ENCODE measurements at regions not wholly inside any gene's neighbourhood (a gene's known extent, or its start where the extent isn't known, plus 50 kb on each side); places are given as distances from the start of the nearest gene placed in this dataset.

GRCh38 chr7:27346531-27347275, 104.1 kb downstream of the EVX1 start:
- H3K4me1 Mint-ChIP-seq (ENCODE audit: unreplicated experiment): peaks cover 3% of the 10 kb centered on the region
- no peaks in the 10 kb centered on the region for H3K36me3 Mint-ChIP-seq (ENCODE audit: low read depth, unreplicated experiment)
- H3K9me3 Mint-ChIP-seq (ENCODE audit: unreplicated experiment): no peaks in the 10 kb centered on the region
- DNase-seq (ENCODE audit: low spot score): no peak
- H3K27ac Mint-ChIP-seq (ENCODE audit: unreplicated experiment): no peak overlapping the region
- TF ChIP-seq CTCF (IDR thresholded peaks at IDR 0.05; ENCODE audit: unreplicated experiment): no peak
- no peak overlapping the region for H3K4me3 Mint-ChIP-seq (ENCODE audit: unreplicated experiment)
- no peaks in the 10 kb centered on the region for H3K27me3 Mint-ChIP-seq (ENCODE audit: unreplicated experiment)

- Mint-ChIP-seq H3K27me3 (ENCODE audit: unreplicated experiment) (no peaks in the 10 kb centered on the region), H3K9me3 (ENCODE audit: unreplicated experiment) (no peaks in the 10 kb centered on the region), H3K4me3 (ENCODE audit: unreplicated experiment) (no peak overlapping the region), H3K36me3 (ENCODE audit: low read depth, unreplicated experiment) (no peaks in the 10 kb centered on the region), H3K4me1 (ENCODE audit: unreplicated experiment) (peaks cover 2% of the 10 kb centered on the region), H3K27ac (ENCODE audit: unreplicated experiment) (no peak overlapping the region)
- no peak for DNase-seq (ENCODE audit: low spot score)
- no peak for TF ChIP-seq CTCF (IDR thresholded peaks at IDR 0.05; ENCODE audit: unreplicated experiment)
Observed at GRCh38 chr7:27347276-27347640, 104.7 kb downstream of the EVX1 start.

- no peak for TF ChIP-seq CTCF (IDR thresholded peaks at IDR 0.05; ENCODE audit: unreplicated experiment)
- no peaks in the 10 kb centered on the region for H3K4me1 Mint-ChIP-seq (ENCODE audit: unreplicated experiment)
Observed at GRCh38 chr7:27349621-27350020, 107.0 kb downstream of the EVX1 start.

GRCh38 chr7:27351137-27351536, 108.5 kb downstream of the EVX1 start:
- Mint-ChIP-seq H3K9me3 (ENCODE audit: unreplicated experiment) (no peaks in the 10 kb centered on the region), H3K27ac (ENCODE audit: unreplicated experiment) (no peak overlapping the region), H3K4me1 (ENCODE audit: unreplicated experiment) (no peaks in the 10 kb centered on the region), H3K27me3 (ENCODE audit: unreplicated experiment) (no peaks in the 10 kb centered on the region), H3K4me3 (ENCODE audit: unreplicated experiment) (no peak overlapping the region), H3K36me3 (ENCODE audit: low read depth, unreplicated experiment) (no peaks in the 10 kb centered on the region)
- DNase-seq (ENCODE audit: low spot score): no peak
- TF ChIP-seq CTCF (IDR thresholded peaks at IDR 0.05; ENCODE audit: unreplicated experiment): no peak

More at GRCh38 chr7:27349621-27350020, 107.0 kb downstream of the EVX1 start:
- no peaks in the 10 kb centered on the region for H3K9me3 Mint-ChIP-seq (ENCODE audit: unreplicated experiment)
- no peak for DNase-seq (ENCODE audit: low spot score)
- H3K4me3 Mint-ChIP-seq (ENCODE audit: unreplicated experiment): no peak overlapping the region
- H3K27ac Mint-ChIP-seq (ENCODE audit: unreplicated experiment): no peak overlapping the region
- H3K27me3 Mint-ChIP-seq (ENCODE audit: unreplicated experiment): no peaks in the 10 kb centered on the region
- H3K36me3 Mint-ChIP-seq (ENCODE audit: low read depth, unreplicated experiment): no peaks in the 10 kb centered on the region

- Mint-ChIP-seq H3K4me1 (ENCODE audit: unreplicated experiment) (no peaks in the 10 kb centered on the region), H3K9me3 (ENCODE audit: unreplicated experiment) (no peaks in the 10 kb centered on the region), H3K27ac (ENCODE audit: unreplicated experiment) (no peak overlapping the region), H3K36me3 (ENCODE audit: low read depth, unreplicated experiment) (no peaks in the 10 kb centered on the region), H3K27me3 (ENCODE audit: unreplicated experiment) (no peaks in the 10 kb centered on the region), H3K4me3 (ENCODE audit: unreplicated experiment) (no peak overlapping the region)
- DNase-seq (ENCODE audit: low spot score): no peak
- no peak for TF ChIP-seq CTCF (IDR thresholded peaks at IDR 0.05; ENCODE audit: unreplicated experiment)
Observed at GRCh38 chr7:27351786-27352185, 109.2 kb downstream of the EVX1 start.
